CD8-positive, alpha-beta memory T cell (primary cell): ENCODE measurements at regions not wholly inside any gene's neighbourhood (a gene's known extent, or its start where the extent isn't known, plus 50 kb on each side); places are given as distances from the start of the nearest gene placed in this dataset.

Source experiments
- CTCF ChIA-PET: fragments of 350-600 bp; sonication (Branson Sonifier 250); formaldehyde crosslinking; loops from one replicate; lab custom pipeline; 2021; ENCODE audit warnings: antibody characterized with exemption; lab: Charles Lee
- POLR2A ChIA-PET: fragments of 350-600 bp; sonication (Branson Sonifier 250); formaldehyde crosslinking; loops from one replicate; lab custom pipeline; 2021; ENCODE audit warnings: antibody characterized with exemption; lab: Charles Lee
- DNase-seq, 5 donors: peaks; one replicate each; pipeline versions ENCODE4 v3.0.0 to v3.0.0-alpha.2; 2020 to 2022; ENCODE audit warnings: mixed read lengths in 1 of 5
- H3K27ac ChIP-seq: one replicate; pipeline ENCODE4 v1.7.0; 2013; ENCODE audit warnings: low read depth, mild to moderate bottlenecking, low read length, moderate library complexity
- H3K27me3 ChIP-seq: 2 replicates; pipeline ENCODE4 v1.7.0; 2013; ENCODE audit warnings: low read length, mild to moderate bottlenecking; ENCODE audit not compliant: insufficient read depth, poor library complexity, severe bottlenecking
- H3K36me3 ChIP-seq: 2 replicates; pipeline ENCODE4 v1.7.0; 2013; ENCODE audit warnings: mild to moderate bottlenecking, low read length, moderate library complexity; ENCODE audit not compliant: insufficient read depth
- H3K4me1 ChIP-seq: 2 replicates; pipeline ENCODE4 v1.7.0; 2013; ENCODE audit warnings: mild to moderate bottlenecking, low read length, moderate library complexity; ENCODE audit not compliant: insufficient read depth
- H3K4me3 ChIP-seq: 2 replicates; pipeline ENCODE4 v1.7.0; 2013; ENCODE audit warnings: mild to moderate bottlenecking, low read length
- H3K9me3 ChIP-seq: 2 replicates; pipeline ENCODE4 v1.7.0; 2013; ENCODE audit warnings: mild to moderate bottlenecking, low read length
- H3K27ac Mint-ChIP-seq, 8 donors: one replicate each; pipeline ENCODE4 v1.8.0; 2020 to 2021; ENCODE audit warnings: mixed read lengths in 8 of 8, mild to moderate bottlenecking in 6 of 8, inconsistent platforms in 3 of 8, moderate library complexity in 3 of 8
- H3K27me3 Mint-ChIP-seq, 2 donors: one replicate each; pipeline ENCODE4 v1.8.0; 2020 to 2021; ENCODE audit warnings: mixed read lengths in 2 of 2, mild to moderate bottlenecking in 1 of 2, moderate library complexity in 1 of 2
- H3K36me3 Mint-ChIP-seq, 3 donors: one replicate each; pipeline ENCODE4 v1.8.0; 2020 to 2021; ENCODE audit warnings: mixed read lengths in 3 of 3, inconsistent platforms in 1 of 3, mild to moderate bottlenecking in 1 of 3
- H3K4me1 Mint-ChIP-seq, 3 donors: one replicate each; pipeline ENCODE4 v1.8.0; 2020 to 2021; ENCODE audit warnings: mixed read lengths in 3 of 3, inconsistent platforms in 1 of 3, mild to moderate bottlenecking in 1 of 3
- H3K4me3 Mint-ChIP-seq, 7 donors: one replicate each; pipeline ENCODE4 v1.8.0; 2020 to 2021; ENCODE audit warnings: mixed read lengths in 7 of 7, mild to moderate bottlenecking in 6 of 7, moderate library complexity in 4 of 7, inconsistent platforms in 2 of 7
- H3K9me3 Mint-ChIP-seq, 5 donors: one replicate each; pipeline ENCODE4 v1.8.0; 2020 to 2022; ENCODE audit warnings: mixed read lengths in 5 of 5, mild to moderate bottlenecking in 3 of 5, moderate library complexity in 2 of 5, inconsistent platforms in 1 of 5

DNA sequence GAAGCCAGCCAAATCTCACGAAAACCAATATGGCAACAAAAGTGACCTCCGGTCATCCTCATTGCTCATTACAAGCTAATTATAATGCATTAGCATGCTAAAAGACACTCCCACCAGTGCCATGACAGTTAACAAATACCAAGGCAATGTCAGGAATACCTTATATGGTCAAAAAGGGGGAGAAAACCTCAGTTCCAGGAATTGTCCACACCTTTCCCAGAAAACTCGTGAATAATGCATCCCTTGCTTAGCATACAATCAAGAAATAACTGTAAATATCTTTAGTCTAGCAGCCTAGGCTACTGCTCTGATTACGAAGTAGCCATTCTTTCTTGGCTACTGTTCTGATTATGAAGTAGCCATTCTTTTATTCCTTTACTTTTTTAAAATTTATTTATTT, 112.5 kb upstream of the FKBP1C start:
- H3K27ac Mint-ChIP-seq: no peak overlapping the region
- H3K27me3 Mint-ChIP-seq: no peaks in the 10 kb centered on the region
- Histone ChIP-seq H3K27me3 (no peaks in the 10 kb centered on the region), H3K27ac (no peak overlapping the region), H3K9me3 (no peaks in the 10 kb centered on the region), H3K36me3 (no peaks in the 10 kb centered on the region), H3K4me3 (no peak overlapping the region), H3K4me1 (no peaks in the 10 kb centered on the region)
- H3K4me1 Mint-ChIP-seq: no peaks in the 10 kb centered on the region
- peaks cover 0 to 6% (median 0%) of the 10 kb centered on the region in 5 donors for H3K9me3 Mint-ChIP-seq
- DNase-seq: no peak
- POLR2A ChIA-PET: no interaction called here
- CTCF ChIA-PET: no interaction called here
- no peak overlapping the region for H3K4me3 Mint-ChIP-seq
- H3K36me3 Mint-ChIP-seq: no peaks in the 10 kb centered on the region

DNA sequence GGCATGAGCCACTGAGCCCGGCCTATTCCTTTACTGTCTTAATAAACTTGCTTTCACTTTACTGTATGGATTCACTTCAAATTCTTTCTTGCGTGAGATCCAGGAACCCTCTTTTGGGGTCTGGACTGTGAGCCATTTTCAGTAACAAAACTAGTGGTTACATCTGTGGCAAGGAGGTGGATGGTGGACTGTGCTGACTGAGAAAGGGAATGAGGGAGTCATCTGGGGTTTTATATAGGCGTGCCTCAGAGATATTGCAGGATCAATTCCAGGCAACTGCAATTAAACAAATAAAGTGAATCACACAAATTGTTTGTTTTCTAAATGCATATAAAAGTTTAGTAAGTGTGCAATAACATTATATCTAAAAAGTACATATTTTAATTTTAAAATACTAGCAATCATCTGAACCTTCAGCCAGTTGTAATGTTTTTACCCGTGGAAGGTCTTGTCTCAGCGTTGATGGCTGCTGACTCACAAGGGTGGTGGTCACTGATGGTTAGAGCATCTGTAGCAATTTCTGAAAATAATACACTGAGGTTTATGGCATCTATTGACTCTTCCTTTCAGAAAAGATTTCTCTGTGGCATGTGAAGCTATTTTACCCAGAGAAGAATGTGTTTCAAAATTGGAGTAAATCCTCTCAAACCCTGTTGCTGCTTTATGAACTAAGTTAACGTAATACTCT, 111.4 kb upstream of the FKBP1C start:
- no peaks in the 10 kb centered on the region for H3K27me3 Mint-ChIP-seq
- Histone ChIP-seq H3K9me3 (no peaks in the 10 kb centered on the region), H3K27ac (no peak overlapping the region), H3K4me1 (no peaks in the 10 kb centered on the region), H3K4me3 (no peak overlapping the region), H3K27me3 (no peaks in the 10 kb centered on the region), H3K36me3 (no peaks in the 10 kb centered on the region)
- CTCF ChIA-PET: no interaction called here
- no peak overlapping the region for H3K4me3 Mint-ChIP-seq
- H3K4me1 Mint-ChIP-seq: no peaks in the 10 kb centered on the region
- H3K9me3 Mint-ChIP-seq: peaks cover 0 to 9% (median 0%) of the 10 kb centered on the region in 5 donors
- H3K36me3 Mint-ChIP-seq: no peaks in the 10 kb centered on the region
- POLR2A ChIA-PET: no interaction called here
- no peak overlapping the region for H3K27ac Mint-ChIP-seq
- no peak for DNase-seq

DNA sequence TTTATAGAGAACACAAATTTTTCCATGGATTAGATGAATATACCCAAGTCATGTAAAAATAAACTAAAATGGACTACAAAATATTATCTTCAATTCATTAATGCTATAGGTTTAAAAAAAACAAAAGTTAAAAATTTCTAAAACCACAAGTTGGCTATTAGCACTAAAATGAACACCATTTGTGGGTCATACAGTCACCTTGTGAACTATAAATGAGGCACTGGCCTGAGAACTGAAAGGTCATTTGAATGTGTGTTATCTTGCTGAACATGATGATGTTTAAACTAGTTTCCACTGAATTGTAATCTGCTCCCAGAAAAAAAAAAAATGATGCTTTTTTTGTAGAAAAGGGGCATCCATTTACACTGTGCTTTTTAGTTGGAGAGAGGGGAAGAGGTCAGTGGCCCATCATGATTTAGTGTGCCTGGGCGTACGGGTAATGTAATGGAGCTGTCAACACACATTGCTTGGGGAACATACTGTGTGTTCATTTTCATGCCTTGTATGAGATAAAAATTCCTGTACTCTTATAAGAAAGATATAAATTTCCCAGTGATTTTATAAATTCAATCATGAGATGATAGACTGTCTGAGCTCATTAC, 96.6 kb upstream of the FKBP1C start:
- no peaks in the 10 kb centered on the region for H3K27me3 ChIP-seq
- H3K36me3 Mint-ChIP-seq: no peaks in the 10 kb centered on the region
- ChIA-PET CTCF (no interaction called here), POLR2A (no interaction called here)
- H3K9me3 ChIP-seq: no peaks in the 10 kb centered on the region
- H3K4me3 Mint-ChIP-seq: no peak overlapping the region
- no peaks in the 10 kb centered on the region for H3K4me1 Mint-ChIP-seq
- H3K36me3 ChIP-seq: no peaks in the 10 kb centered on the region
- no peak overlapping the region for H3K4me3 ChIP-seq
- no peak for DNase-seq
- H3K27me3 Mint-ChIP-seq: peaks cover 0 to 3% of the 10 kb centered on the region in 2 donors
- H3K27ac ChIP-seq: no peak overlapping the region
- no peak overlapping the region for H3K27ac Mint-ChIP-seq
- H3K4me1 ChIP-seq: no peaks in the 10 kb centered on the region
- H3K9me3 Mint-ChIP-seq: peaks cover 0 to 16% (median 5%) of the 10 kb centered on the region in 5 donors

GRCh38 chr6:63121166-63121565, 90.1 kb upstream of the FKBP1C start:
- no peak for DNase-seq
- Mint-ChIP-seq H3K36me3 (no peaks in the 10 kb centered on the region), H3K27me3 (no peaks in the 10 kb centered on the region), H3K27ac (no peak overlapping the region), H3K4me1 (no peaks in the 10 kb centered on the region), H3K9me3 (peaks cover 0 to 16% (median 2%) of the 10 kb centered on the region in 5 donors), H3K4me3 (no peak overlapping the region)
- ChIA-PET CTCF (no interaction called here), POLR2A (no interaction called here)
- Histone ChIP-seq H3K36me3 (no peaks in the 10 kb centered on the region), H3K4me1 (no peaks in the 10 kb centered on the region), H3K27ac (no peak overlapping the region), H3K9me3 (peaks cover 3% of the 10 kb centered on the region), H3K27me3 (no peaks in the 10 kb centered on the region), H3K4me3 (no peak overlapping the region)

DNA sequence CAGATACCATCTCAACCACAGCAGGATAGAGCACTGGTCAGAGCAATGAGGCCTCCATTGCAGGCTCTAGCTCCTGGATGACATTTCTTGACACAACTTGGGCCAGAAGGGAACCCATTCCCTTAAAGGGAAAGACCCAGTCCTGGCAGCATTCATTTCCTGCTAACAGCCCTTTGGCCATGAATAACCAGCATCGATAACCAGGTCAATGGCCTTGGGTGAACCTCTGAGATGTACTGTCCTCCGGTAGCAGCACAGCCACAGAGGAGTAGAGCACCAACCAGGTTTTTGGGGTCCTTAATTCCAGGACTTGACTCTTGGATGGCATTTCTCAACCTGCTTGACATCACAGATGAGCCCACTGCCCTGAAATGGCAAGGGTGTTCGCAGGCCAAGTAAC, 71.2 kb upstream of the FKBP1C start:
- ChIA-PET POLR2A (no interaction called here), CTCF (no interaction called here)
- H3K27ac Mint-ChIP-seq: no peak overlapping the region
- no peak overlapping the region for H3K4me3 Mint-ChIP-seq
- Histone ChIP-seq H3K27me3 (no peaks in the 10 kb centered on the region), H3K36me3 (no peaks in the 10 kb centered on the region), H3K9me3 (no peaks in the 10 kb centered on the region), H3K4me1 (no peaks in the 10 kb centered on the region), H3K27ac (no peak overlapping the region), H3K4me3 (no peak overlapping the region)
- no peaks in the 10 kb centered on the region for H3K27me3 Mint-ChIP-seq
- no peaks in the 10 kb centered on the region for H3K4me1 Mint-ChIP-seq
- DNase-seq: no peak
- H3K36me3 Mint-ChIP-seq: no peaks in the 10 kb centered on the region
- peaks cover 2 to 12% (median 6%) of the 10 kb centered on the region in 5 donors for H3K9me3 Mint-ChIP-seq

- Histone ChIP-seq H3K4me1 (no peaks in the 10 kb centered on the region), H3K36me3 (no peaks in the 10 kb centered on the region), H3K27me3 (no peaks in the 10 kb centered on the region), H3K27ac (no peak overlapping the region), H3K9me3 (no peaks in the 10 kb centered on the region), H3K4me3 (no peak overlapping the region)
- Mint-ChIP-seq H3K4me1 (no peaks in the 10 kb centered on the region), H3K36me3 (no peaks in the 10 kb centered on the region), H3K9me3 (peaks cover 2 to 13% (median 6%) of the 10 kb centered on the region in 5 donors), H3K4me3 (no peak overlapping the region), H3K27me3 (no peaks in the 10 kb centered on the region), H3K27ac (no peak overlapping the region)
- no peak for DNase-seq
- ChIA-PET POLR2A (no interaction called here), CTCF (no interaction called here)
Observed at GRCh38 chr6:63140692-63141318, 70.5 kb upstream of the FKBP1C start.

DNA sequence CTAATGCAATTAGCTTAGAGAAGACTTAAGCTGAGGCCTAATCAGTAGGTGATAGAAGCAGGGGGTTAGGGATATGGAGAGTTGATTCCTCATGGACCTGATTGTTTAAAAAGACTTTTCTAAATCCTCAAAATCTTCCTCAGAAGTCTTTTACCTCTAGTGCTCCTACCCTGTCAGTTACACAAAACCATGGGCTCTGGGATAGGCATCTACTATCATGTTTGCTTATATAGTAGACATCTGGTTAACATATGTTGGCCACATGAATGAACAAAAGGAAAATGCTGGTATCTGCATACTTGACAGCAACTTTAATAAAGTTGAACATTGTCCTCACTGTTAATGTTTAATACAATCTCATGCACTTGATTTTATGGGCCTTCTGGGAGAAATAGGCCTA, 61.5 kb upstream of the FKBP1C start:
- Mint-ChIP-seq H3K36me3 (no peaks in the 10 kb centered on the region), H3K9me3 (peaks cover 0 to 4% (median 3%) of the 10 kb centered on the region in 5 donors), H3K27ac (no peak overlapping the region), H3K27me3 (no peaks in the 10 kb centered on the region), H3K4me1 (no peaks in the 10 kb centered on the region), H3K4me3 (no peak overlapping the region)
- Histone ChIP-seq H3K27me3 (no peaks in the 10 kb centered on the region), H3K4me3 (no peak overlapping the region), H3K27ac (no peak overlapping the region), H3K4me1 (no peaks in the 10 kb centered on the region), H3K9me3 (no peaks in the 10 kb centered on the region), H3K36me3 (no peaks in the 10 kb centered on the region)
- ChIA-PET POLR2A (no interaction called here), CTCF (no interaction called here)
- DNase-seq: no peak

DNA sequence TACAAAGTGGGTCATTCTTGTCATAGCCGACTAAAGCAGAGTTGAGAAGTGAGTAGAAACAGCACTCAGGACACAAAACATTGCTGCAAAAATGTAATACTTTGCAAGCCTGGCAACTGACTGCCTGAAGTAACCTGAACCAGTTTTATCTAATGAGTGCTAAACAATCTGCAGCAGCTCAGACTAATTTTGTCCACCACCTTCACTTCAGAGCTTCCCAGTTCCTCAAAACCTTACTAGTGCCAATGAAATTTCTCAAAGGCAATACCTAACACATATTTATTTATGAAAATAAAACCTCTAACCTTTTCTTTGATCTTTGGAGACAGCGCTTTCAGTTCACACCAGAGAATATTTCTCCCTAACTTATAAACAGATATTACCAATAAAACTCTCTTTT, 56.7 kb upstream of the FKBP1C start:
- Histone ChIP-seq H3K27me3 (no peaks in the 10 kb centered on the region), H3K4me1 (no peaks in the 10 kb centered on the region), H3K27ac (no peak overlapping the region), H3K9me3 (no peaks in the 10 kb centered on the region), H3K36me3 (no peaks in the 10 kb centered on the region), H3K4me3 (no peak overlapping the region)
- DNase-seq: no peak
- no peak overlapping the region for H3K4me3 Mint-ChIP-seq
- H3K27me3 Mint-ChIP-seq: peaks cover 0 to 2% of the 10 kb centered on the region in 2 donors
- ChIA-PET POLR2A (no interaction called here), CTCF (no interaction called here)
- H3K36me3 Mint-ChIP-seq: no peaks in the 10 kb centered on the region
- no peak overlapping the region for H3K27ac Mint-ChIP-seq
- H3K9me3 Mint-ChIP-seq: peaks cover 0 to 4% (median 1%) of the 10 kb centered on the region in 5 donors
- H3K4me1 Mint-ChIP-seq: no peaks in the 10 kb centered on the region
